ENCODE measurements at regions not wholly inside any gene's neighbourhood (a gene's known extent, or its start where the extent isn't known, plus 50 kb on each side); places are given as distances from the start of the nearest gene placed in this dataset.

GRCh38 chr12:90515199-90516175, 439.5 kb downstream of the CCER1 start:
- Histone ChIP-seq H3K4me3 (ENCODE audit: low read depth in 1 of 3, low read length in 3 of 3) (no peak overlapping the region), H3K9me3 (ENCODE audit: control insufficient read depth in 2 of 2, insufficient read depth in 1 of 2, low read depth in 1 of 2, low read length in 1 of 2) (no peaks in the 10 kb centered on the region), H3K36me3 (ENCODE audit: control insufficient read depth in 3 of 3, insufficient read depth in 2 of 3, low read depth in 1 of 3, low read length in 3 of 3) (no peaks in the 10 kb centered on the region), H3K27me3 (ENCODE audit: control insufficient read depth in 3 of 3, insufficient read depth in 3 of 3, low read length in 3 of 3) (peaks cover 0 to 2% (median 0%) of the 10 kb centered on the region in 3 donors), H3K4me1 (ENCODE audit: control insufficient read depth in 3 of 3, insufficient read depth in 2 of 3, low read depth in 1 of 3, low read length in 2 of 3) (peaks cover 0 to 3% (median 0%) of the 10 kb centered on the region in 3 donors), H3K27ac (ENCODE audit: low read depth in 1 of 3, low read length in 2 of 3) (no peak overlapping the region)
- WGBS, 3 donors, result 30 to 32% (median 30%) methylated on average over 2 of the region's 2 CpGs
- DNase-seq, result no peak
- FAIRE-seq, result no peak

- no peak overlapping the region for H3K27ac ChIP-seq (ENCODE audit: low read depth in 1 of 3, low read length in 2 of 3)
- no peaks in the 10 kb centered on the region for H3K36me3 ChIP-seq (ENCODE audit: control insufficient read depth in 3 of 3, insufficient read depth in 2 of 3, low read depth in 1 of 3, low read length in 3 of 3)
- peaks cover 0 to 2% (median 0%) of the 10 kb centered on the region in 3 donors for H3K27me3 ChIP-seq (ENCODE audit: control insufficient read depth in 3 of 3, insufficient read depth in 3 of 3, low read length in 3 of 3)
- WGBS, 3 donors, result 55 to 85% (median 67%) methylated on average over 3 of the region's 3 CpGs
- no peaks in the 10 kb centered on the region for H3K9me3 ChIP-seq (ENCODE audit: control insufficient read depth in 2 of 2, insufficient read depth in 1 of 2, low read depth in 1 of 2, low read length in 1 of 2)
- no peak overlapping the region for H3K4me3 ChIP-seq (ENCODE audit: low read depth in 1 of 3, low read length in 3 of 3)
- no peaks in the 10 kb centered on the region for H3K4me1 ChIP-seq (ENCODE audit: control insufficient read depth in 3 of 3, insufficient read depth in 2 of 3, low read depth in 1 of 3, low read length in 2 of 3)
- FAIRE-seq (no peak), DNase-seq (no peak)
Observed at GRCh38 chr12:90514325-90514724, 440.7 kb downstream of the CCER1 start.

GRCh38 chr12:90512518-90512917, 442.5 kb downstream of the CCER1 start:
- no peak for FAIRE-seq
- 88 to 97% (median 93%) methylated on average over 1 of the region's 1 CpG for WGBS, 3 donors
- Histone ChIP-seq H3K9me3 (ENCODE audit: control insufficient read depth in 2 of 2, insufficient read depth in 1 of 2, low read depth in 1 of 2, low read length in 1 of 2) (no peaks in the 10 kb centered on the region), H3K4me3 (ENCODE audit: low read depth in 1 of 3, low read length in 3 of 3) (no peak overlapping the region), H3K36me3 (ENCODE audit: control insufficient read depth in 3 of 3, insufficient read depth in 2 of 3, low read depth in 1 of 3, low read length in 3 of 3) (no peaks in the 10 kb centered on the region), H3K27me3 (ENCODE audit: control insufficient read depth in 3 of 3, insufficient read depth in 3 of 3, low read length in 3 of 3) (peaks cover 0 to under 1% (median 0%) of the 10 kb centered on the region in 3 donors), H3K4me1 (ENCODE audit: control insufficient read depth in 3 of 3, insufficient read depth in 2 of 3, low read depth in 1 of 3, low read length in 2 of 3) (no peaks in the 10 kb centered on the region), H3K27ac (ENCODE audit: low read depth in 1 of 3, low read length in 2 of 3) (no peak overlapping the region)
- DNase-seq, result no peak

GRCh38 chr12:90510948-90511347, 444.0 kb downstream of the CCER1 start:
- Histone ChIP-seq H3K4me1 (ENCODE audit: control insufficient read depth in 3 of 3, insufficient read depth in 2 of 3, low read depth in 1 of 3, low read length in 2 of 3) (no peaks in the 10 kb centered on the region), H3K27me3 (ENCODE audit: control insufficient read depth in 3 of 3, insufficient read depth in 3 of 3, low read length in 3 of 3) (no peaks in the 10 kb centered on the region), H3K36me3 (ENCODE audit: control insufficient read depth in 3 of 3, insufficient read depth in 2 of 3, low read depth in 1 of 3, low read length in 3 of 3) (no peaks in the 10 kb centered on the region), H3K27ac (ENCODE audit: low read depth in 1 of 3, low read length in 2 of 3) (no peak overlapping the region), H3K4me3 (ENCODE audit: low read depth in 1 of 3, low read length in 3 of 3) (no peak overlapping the region), H3K9me3 (ENCODE audit: control insufficient read depth in 2 of 2, insufficient read depth in 1 of 2, low read depth in 1 of 2, low read length in 1 of 2) (no peaks in the 10 kb centered on the region)
- FAIRE-seq (no peak), DNase-seq (no peak)

GRCh38 chr12:90504806-90505205, 450.2 kb downstream of the CCER1 start:
- Histone ChIP-seq H3K4me1 (ENCODE audit: control insufficient read depth in 3 of 3, insufficient read depth in 2 of 3, low read depth in 1 of 3, low read length in 2 of 3) (no peaks in the 10 kb centered on the region), H3K4me3 (ENCODE audit: low read depth in 1 of 3, low read length in 3 of 3) (no peak overlapping the region), H3K27me3 (ENCODE audit: control insufficient read depth in 3 of 3, insufficient read depth in 3 of 3, low read length in 3 of 3) (no peaks in the 10 kb centered on the region), H3K9me3 (ENCODE audit: control insufficient read depth in 2 of 2, insufficient read depth in 1 of 2, low read depth in 1 of 2, low read length in 1 of 2) (no peaks in the 10 kb centered on the region), H3K36me3 (ENCODE audit: control insufficient read depth in 3 of 3, insufficient read depth in 2 of 3, low read depth in 1 of 3, low read length in 3 of 3) (no peaks in the 10 kb centered on the region), H3K27ac (ENCODE audit: low read depth in 1 of 3, low read length in 2 of 3) (no peak overlapping the region)
- no peak for DNase-seq
- no peak for FAIRE-seq

- FAIRE-seq (no peak), DNase-seq (no peak)
- Histone ChIP-seq H3K4me1 (ENCODE audit: control insufficient read depth in 3 of 3, insufficient read depth in 2 of 3, low read depth in 1 of 3, low read length in 2 of 3) (no peaks in the 10 kb centered on the region), H3K36me3 (ENCODE audit: control insufficient read depth in 3 of 3, insufficient read depth in 2 of 3, low read depth in 1 of 3, low read length in 3 of 3) (no peaks in the 10 kb centered on the region), H3K27me3 (ENCODE audit: control insufficient read depth in 3 of 3, insufficient read depth in 3 of 3, low read length in 3 of 3) (no peaks in the 10 kb centered on the region), H3K9me3 (ENCODE audit: control insufficient read depth in 2 of 2, insufficient read depth in 1 of 2, low read depth in 1 of 2, low read length in 1 of 2) (no peaks in the 10 kb centered on the region), H3K27ac (ENCODE audit: low read depth in 1 of 3, low read length in 2 of 3) (no peak overlapping the region), H3K4me3 (ENCODE audit: low read depth in 1 of 3, low read length in 3 of 3) (no peak overlapping the region)
Observed at GRCh38 chr12:90502070-90502469, 452.9 kb downstream of the CCER1 start.

GRCh38 chr12:90501412-90501811, 453.6 kb downstream of the CCER1 start:
- Histone ChIP-seq H3K27me3 (ENCODE audit: control insufficient read depth in 3 of 3, insufficient read depth in 3 of 3, low read length in 3 of 3) (no peaks in the 10 kb centered on the region), H3K9me3 (ENCODE audit: control insufficient read depth in 2 of 2, insufficient read depth in 1 of 2, low read depth in 1 of 2, low read length in 1 of 2) (no peaks in the 10 kb centered on the region), H3K4me3 (ENCODE audit: low read depth in 1 of 3, low read length in 3 of 3) (no peak overlapping the region), H3K27ac (ENCODE audit: low read depth in 1 of 3, low read length in 2 of 3) (no peak overlapping the region), H3K36me3 (ENCODE audit: control insufficient read depth in 3 of 3, insufficient read depth in 2 of 3, low read depth in 1 of 3, low read length in 3 of 3) (no peaks in the 10 kb centered on the region), H3K4me1 (ENCODE audit: control insufficient read depth in 3 of 3, insufficient read depth in 2 of 3, low read depth in 1 of 3, low read length in 2 of 3) (no peaks in the 10 kb centered on the region)
- WGBS, 3 donors, result 66 to 74% (median 72%) methylated on average over 2 of the region's 2 CpGs
- DNase-seq, result no peak
- FAIRE-seq, result no peak

GRCh38 chr12:90499795-90500194, 455.2 kb downstream of the CCER1 start:
- Histone ChIP-seq H3K27me3 (ENCODE audit: control insufficient read depth in 3 of 3, insufficient read depth in 3 of 3, low read length in 3 of 3) (no peaks in the 10 kb centered on the region), H3K36me3 (ENCODE audit: control insufficient read depth in 3 of 3, insufficient read depth in 2 of 3, low read depth in 1 of 3, low read length in 3 of 3) (no peaks in the 10 kb centered on the region), H3K4me3 (ENCODE audit: low read depth in 1 of 3, low read length in 3 of 3) (no peak overlapping the region), H3K9me3 (ENCODE audit: control insufficient read depth in 2 of 2, insufficient read depth in 1 of 2, low read depth in 1 of 2, low read length in 1 of 2) (no peaks in the 10 kb centered on the region), H3K27ac (ENCODE audit: low read depth in 1 of 3, low read length in 2 of 3) (no peak overlapping the region), H3K4me1 (ENCODE audit: control insufficient read depth in 3 of 3, insufficient read depth in 2 of 3, low read depth in 1 of 3, low read length in 2 of 3) (no peaks in the 10 kb centered on the region)
- no peak for DNase-seq
- no peak for FAIRE-seq
